HUES64 (cell line): ENCODE measurements at regions not wholly inside any gene's neighbourhood (a gene's known extent, or its start where the extent isn't known, plus 50 kb on each side); places are given as distances from the start of the nearest gene placed in this dataset.
"Not testable (repeated sequence)": the region's sequence is repeated elsewhere in the genome, so short reads cannot be mapped to it uniquely, and the experiment has no call there.

ENCODE experiments used
- H3K27ac ChIP-seq: 2 replicates; pipeline ENCODE4 v1.7.0; 2013; ENCODE audit warnings: low read depth, low read length, inconsistent platforms
- H3K27me3 ChIP-seq: 2 replicates; pipeline ENCODE4 v1.6.1; 2013; ENCODE audit warnings: mild to moderate bottlenecking, low read length; ENCODE audit not compliant: insufficient read depth
- H3K36me3 ChIP-seq: 2 replicates; pipeline ENCODE4 v1.6.1; 2013; ENCODE audit warnings: mild to moderate bottlenecking, low read length; ENCODE audit not compliant: insufficient read depth
- H3K4me1 ChIP-seq: 2 replicates; pipeline ENCODE4 v1.6.1; 2013; ENCODE audit warnings: mild to moderate bottlenecking, low read length, moderate library complexity; ENCODE audit not compliant: insufficient read depth
- H3K4me3 ChIP-seq: 2 replicates; pipeline ENCODE4 v1.5.1; 2013; ENCODE audit warnings: mild to moderate bottlenecking, low read length, moderate library complexity
- H3K9ac ChIP-seq: 2 replicates; pipeline ENCODE4 v1.6.1; 2013; ENCODE audit warnings: mild to moderate bottlenecking, low read depth, low read length
- H3K9me3 ChIP-seq: 2 replicates; pipeline ENCODE4 v1.6.1; 2013; ENCODE audit warnings: low read depth, low read length; ENCODE audit not compliant: insufficient read depth
- WGBS: fragments of 150-250, 120-280 bp; methylation state at CpG from one replicate; pipeline ENCODE4 v1.1.7; 2013; ENCODE audit warnings: missing lambda C conversion rate; 5-methylcytosine and 5-hydroxymethylcytosine counted together

DNA sequence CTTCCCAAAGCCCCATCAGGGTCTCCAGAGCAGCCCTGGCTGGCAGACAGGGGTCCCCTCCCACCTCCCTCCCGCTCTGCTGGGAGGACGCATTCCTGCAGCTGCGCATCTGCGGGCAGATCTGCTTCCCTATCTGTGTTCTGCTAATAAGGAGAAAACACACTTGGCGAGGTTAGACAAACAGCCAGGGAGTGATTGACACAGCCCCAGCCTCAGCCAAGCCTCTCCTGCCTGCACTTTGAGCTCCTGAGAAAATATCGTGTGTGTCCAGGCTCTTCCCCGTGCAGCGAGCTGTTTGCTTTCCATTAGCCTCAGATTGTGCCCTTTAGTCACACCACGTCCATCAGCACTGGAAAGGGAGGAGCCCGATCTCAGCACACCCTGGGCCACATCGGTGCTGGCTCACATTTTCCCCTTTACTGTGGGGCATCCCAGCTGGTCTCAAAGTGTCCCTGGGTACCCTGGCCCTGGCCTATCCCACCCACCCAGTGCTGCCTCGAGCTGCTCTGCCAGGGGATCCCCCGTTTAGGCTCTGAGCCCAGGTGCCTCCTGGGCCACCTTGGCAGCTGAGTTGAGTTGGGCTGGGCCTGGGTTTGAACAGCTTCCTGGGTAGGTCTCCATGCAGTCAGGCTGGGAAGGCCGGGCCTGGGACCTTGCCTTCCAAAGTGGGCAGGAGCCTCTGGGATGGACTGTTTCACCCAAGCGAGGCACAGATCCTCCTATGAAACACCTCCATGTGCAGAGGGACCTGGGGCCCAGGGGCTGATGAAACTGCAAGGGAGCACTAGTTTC lies 61.1 kb downstream of the BARX1 start:
- 92% methylated on average over 15 of the region's 15 CpGs for WGBS
- H3K9me3 ChIP-seq = peaks cover 15% of the 10 kb centered on the region; the same call in 1 of the 2 replicates
- H3K9ac ChIP-seq = no peak overlapping the region
- H3K4me3 ChIP-seq = no peak overlapping the region
- H3K4me1 ChIP-seq = no peaks in the 10 kb centered on the region
- H3K27me3 ChIP-seq = no peaks in the 10 kb centered on the region
- no peak overlapping the region for H3K27ac ChIP-seq
- no peaks in the 10 kb centered on the region for H3K36me3 ChIP-seq

DNA sequence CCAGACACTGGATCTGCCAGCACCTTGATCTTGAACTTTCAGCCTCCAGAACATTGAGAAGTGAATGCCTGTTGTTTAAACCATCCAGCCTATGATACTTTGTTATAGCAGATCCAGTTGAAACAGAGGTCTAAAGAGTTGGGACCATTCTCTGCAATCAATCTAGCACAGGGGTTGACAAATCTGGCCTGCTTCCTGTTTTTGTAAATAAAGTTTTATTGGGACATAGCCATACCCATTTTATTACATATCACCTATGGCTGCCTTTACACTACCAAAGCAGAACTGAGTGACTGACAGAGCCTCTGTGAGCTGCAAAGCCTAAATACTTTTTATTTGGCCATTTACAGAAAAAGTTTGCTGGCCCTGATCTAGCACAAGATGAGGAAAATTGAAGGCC lies 62.0 kb downstream of the BARX1 start:
- no peak overlapping the region for H3K4me3 ChIP-seq
- no peaks in the 10 kb centered on the region for H3K27me3 ChIP-seq
- no peak overlapping the region for H3K9ac ChIP-seq
- H3K9me3 ChIP-seq = peaks cover 15% of the 10 kb centered on the region; the same call in 1 of the 2 replicates
- H3K4me1 ChIP-seq = no peaks in the 10 kb centered on the region
- no peaks in the 10 kb centered on the region for H3K36me3 ChIP-seq
- H3K27ac ChIP-seq = no peak overlapping the region

DNA sequence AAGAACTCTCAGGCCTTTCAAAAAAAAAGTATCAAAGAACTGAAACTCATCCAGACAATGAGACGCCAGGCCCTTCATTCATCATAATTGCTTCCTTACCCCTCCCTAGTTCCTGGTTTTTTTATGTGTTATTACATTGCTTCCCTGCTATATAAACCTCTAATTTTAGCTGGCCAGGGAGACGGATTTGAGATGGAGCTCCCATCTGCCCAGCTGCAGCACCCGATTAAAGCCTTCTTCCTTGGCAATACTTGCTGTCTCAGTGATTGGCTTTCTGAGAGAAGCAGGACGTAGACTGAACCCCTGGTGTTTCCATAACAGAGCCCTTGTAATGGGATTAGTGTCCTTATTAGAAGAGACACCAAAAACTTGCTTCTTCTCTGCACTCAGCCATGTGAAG lies 62.4 kb downstream of the BARX1 start:
- Histone ChIP-seq H3K9me3 (peaks cover 15% of the 10 kb centered on the region; the same call in 1 of the 2 replicates), H3K4me3 (no peak overlapping the region), H3K27ac (no peak overlapping the region), H3K4me1 (no peaks in the 10 kb centered on the region), H3K27me3 (no peaks in the 10 kb centered on the region), H3K9ac (no peak overlapping the region), H3K36me3 (no peaks in the 10 kb centered on the region)
- WGBS = 68% methylated on average over 4 of the region's 4 CpGs

DNA sequence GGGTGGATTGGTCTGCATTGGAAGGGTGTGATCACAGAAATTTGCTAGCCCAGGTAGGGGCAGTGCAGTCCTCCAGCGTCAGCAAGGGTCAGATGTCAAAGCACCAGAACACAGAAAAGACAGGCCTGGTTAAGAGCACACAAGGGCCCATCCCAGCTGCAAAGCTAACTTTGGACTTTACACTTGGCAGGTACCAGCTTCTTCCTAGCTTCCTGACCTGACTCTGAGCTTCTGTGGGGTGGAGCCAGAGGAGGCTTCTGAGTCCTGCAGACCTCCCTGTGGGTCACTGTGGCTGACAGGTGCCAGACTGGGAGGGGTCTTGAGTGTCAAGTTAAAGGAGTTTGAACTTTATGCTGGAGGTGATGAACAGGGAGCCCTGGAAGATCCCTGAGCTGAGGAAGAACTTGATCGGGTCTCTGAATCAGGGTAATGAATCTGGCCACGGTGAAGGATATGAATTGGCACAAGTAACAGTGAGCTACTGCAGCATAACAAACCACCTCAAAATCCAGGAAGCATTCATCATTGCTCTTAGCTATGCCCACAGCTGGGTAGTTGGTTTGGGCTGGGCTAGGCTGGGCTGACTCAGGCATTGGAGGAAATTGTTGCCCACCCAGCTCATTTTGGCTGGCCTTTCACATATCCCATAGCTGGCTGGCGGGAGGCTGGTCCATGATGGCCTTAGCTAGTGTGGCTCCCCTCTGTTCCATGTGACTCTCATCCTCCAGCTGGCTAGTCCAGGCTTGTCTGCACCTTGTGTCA lies 63.4 kb downstream of the BARX1 start:
- WGBS = 93% methylated on average over 4 of the region's 4 CpGs
- H3K27ac ChIP-seq = no peak overlapping the region
- H3K36me3 ChIP-seq = no peaks in the 10 kb centered on the region
- no peaks in the 10 kb centered on the region for H3K27me3 ChIP-seq
- no peaks in the 10 kb centered on the region for H3K4me1 ChIP-seq
- no peak overlapping the region for H3K4me3 ChIP-seq
- peaks cover 15% of the 10 kb centered on the region; the same call in 1 of the 2 replicates for H3K9me3 ChIP-seq
- H3K9ac ChIP-seq = no peak overlapping the region

DNA sequence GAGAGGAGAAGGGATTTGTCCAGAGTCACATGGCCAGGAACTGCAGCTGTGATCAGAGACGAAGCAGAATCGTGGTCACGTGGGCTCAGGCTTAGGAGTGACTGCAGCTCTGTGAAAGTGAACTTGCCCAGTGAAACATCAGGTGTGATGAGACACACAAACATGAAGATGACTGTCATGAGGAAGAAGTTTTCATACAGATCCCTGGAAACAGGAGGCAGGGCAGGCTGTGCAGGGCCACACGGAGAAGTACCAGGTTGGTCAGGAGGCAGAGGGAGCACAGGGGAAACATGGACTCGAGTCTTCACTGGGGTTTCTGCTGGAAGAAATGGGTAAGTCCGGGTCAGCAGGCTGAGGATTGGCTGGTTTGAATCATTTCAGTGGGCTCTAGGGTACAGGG lies 64.1 kb downstream of the BARX1 start:
- Histone ChIP-seq H3K9me3 (peaks cover 15% of the 10 kb centered on the region; the same call in 1 of the 2 replicates), H3K4me1 (no peaks in the 10 kb centered on the region), H3K27ac (no peak overlapping the region), H3K9ac (no peak overlapping the region), H3K4me3 (no peak overlapping the region), H3K36me3 (no peaks in the 10 kb centered on the region), H3K27me3 (no peaks in the 10 kb centered on the region)
- 90% methylated on average over 6 of the region's 6 CpGs for WGBS

DNA sequence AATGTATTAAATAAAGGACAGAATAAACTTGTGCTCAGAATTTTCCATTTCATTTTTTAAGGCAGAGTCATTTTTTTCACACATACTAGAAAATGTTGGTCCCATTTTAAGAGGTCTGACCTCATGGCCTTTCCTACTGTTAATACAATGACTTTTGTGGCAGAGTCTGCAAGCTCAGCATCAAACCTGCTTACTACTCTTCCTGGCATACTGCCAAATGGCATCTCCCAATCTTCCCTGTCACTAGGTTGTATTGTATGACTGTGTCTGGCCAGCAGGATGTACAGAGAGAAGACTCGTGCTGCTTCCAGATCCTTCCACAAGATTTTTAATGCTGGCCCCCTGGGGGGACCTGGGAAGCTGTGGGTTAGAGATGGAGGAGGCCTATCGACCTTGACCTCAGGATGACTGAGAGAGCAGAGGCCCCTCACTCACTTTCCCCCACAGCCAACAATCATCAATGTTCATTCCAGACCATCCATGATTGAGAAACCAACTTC lies 64.7 kb downstream of the BARX1 start:
- Histone ChIP-seq H3K9ac (no peak overlapping the region), H3K9me3 (peaks cover 15% of the 10 kb centered on the region; the same call in 1 of the 2 replicates), H3K27ac (no peak overlapping the region), H3K4me3 (no peak overlapping the region), H3K36me3 (no peaks in the 10 kb centered on the region), H3K27me3 (no peaks in the 10 kb centered on the region), H3K4me1 (no peaks in the 10 kb centered on the region)
- WGBS = 91% methylated on average over 1 of the region's 2 CpGs

DNA sequence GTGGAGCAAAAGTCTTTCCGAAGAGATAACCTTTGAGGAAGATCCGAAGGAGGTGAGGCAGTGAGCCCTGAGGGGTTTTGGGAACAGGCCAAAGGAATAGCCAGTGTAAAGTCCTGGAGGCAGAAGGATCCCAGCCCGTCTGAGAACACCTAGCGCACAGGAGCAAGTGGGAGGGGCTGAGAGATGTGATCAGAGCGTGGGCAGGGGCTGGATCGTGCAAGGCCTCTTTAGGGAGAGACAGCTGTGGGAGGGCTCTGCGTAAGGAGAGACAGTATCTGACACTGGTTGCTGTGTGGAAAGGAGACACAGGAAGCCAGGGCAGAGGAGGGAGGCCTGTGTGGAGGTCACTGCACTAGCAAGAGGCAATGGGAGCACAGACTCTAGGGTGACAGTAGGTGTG lies 68.2 kb downstream of the BARX1 start:
- WGBS = 75% methylated on average over 7 of the region's 7 CpGs
- no peaks in the 10 kb centered on the region for H3K4me1 ChIP-seq
- no peak overlapping the region for H3K4me3 ChIP-seq
- H3K27me3 ChIP-seq = no peaks in the 10 kb centered on the region
- H3K36me3 ChIP-seq = no peaks in the 10 kb centered on the region
- no peak overlapping the region for H3K27ac ChIP-seq
- 0 out of 2 replicates have a peak, but pooled peaks cover under 1% of the 10 kb centered on the region for H3K9me3 ChIP-seq
- no peak overlapping the region for H3K9ac ChIP-seq

DNA sequence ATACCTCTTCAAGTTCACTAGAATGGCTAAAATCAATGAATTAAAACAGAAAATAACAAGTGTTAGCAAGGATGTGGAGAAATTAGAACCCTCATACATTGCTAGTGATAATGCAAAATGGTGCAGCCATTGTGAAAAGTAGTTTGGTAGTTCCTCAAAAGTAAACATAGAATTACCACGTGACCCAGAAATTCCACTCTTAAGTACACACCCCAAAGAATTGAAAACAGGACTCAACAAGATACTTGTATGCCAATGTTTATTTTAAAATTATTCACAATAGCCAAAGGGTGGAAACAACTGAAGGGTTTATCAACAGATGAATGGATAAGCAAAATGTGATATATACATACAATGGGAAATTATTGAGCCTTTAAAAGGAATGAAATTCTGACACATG lies 70.3 kb downstream of the BARX1 start:
- Histone ChIP-seq H3K36me3 (no peaks in the 10 kb centered on the region), H3K27ac (no peak overlapping the region), H3K9me3 (no peaks in the 10 kb centered on the region), H3K4me3 (no peak overlapping the region), H3K4me1 (no peaks in the 10 kb centered on the region), H3K27me3 (no peaks in the 10 kb centered on the region), H3K9ac (no peak overlapping the region)
- WGBS = no CpG with 5 or more reads among the region's 1 CpG

DNA sequence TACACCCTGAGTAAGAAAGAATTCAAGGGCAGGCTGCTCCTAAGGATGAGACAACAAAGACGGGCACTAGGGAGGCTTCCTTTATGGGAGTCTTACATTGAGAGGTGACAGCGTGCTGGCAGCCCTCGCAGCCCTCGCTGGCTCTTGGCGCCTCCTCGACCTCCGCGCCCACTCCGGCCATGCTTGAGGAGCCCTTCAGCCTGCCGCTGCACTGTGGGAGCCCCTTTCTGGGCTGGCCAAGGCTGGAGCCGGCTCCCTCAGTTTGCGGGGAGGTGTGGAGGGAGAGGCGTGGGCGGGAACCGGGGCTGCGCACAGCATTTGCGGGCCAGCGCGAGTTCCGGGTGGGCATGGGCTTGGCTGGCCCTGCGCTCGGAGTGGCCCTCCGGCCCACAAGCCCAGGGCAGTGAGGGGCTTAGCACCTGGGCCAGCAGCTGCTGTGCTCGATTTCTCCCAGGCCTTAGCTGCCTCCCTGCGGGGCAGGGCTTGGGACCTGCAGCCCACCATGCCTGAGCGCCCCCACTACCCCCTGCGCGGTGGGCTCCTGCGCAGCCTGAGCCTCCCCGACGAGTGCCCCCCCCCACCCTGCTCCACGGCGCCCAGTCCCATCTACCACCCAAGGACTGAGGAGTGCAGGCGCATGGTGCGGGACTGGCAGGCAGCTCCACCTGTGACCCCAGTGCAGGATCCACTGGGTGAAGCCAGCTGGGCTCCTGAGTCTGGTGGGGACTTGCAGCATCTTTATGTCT lies 75.3 kb downstream of the BARX1 start:
- not testable (repeated sequence) for H3K4me3 ChIP-seq, H3K36me3 ChIP-seq, H3K4me1 ChIP-seq, H3K9ac ChIP-seq, H3K27me3 ChIP-seq, H3K27ac ChIP-seq
- 82% methylated on average over 35 of the region's 35 CpGs for WGBS
- H3K9me3 ChIP-seq = peaks cover 24% of the 10 kb centered on the region

DNA sequence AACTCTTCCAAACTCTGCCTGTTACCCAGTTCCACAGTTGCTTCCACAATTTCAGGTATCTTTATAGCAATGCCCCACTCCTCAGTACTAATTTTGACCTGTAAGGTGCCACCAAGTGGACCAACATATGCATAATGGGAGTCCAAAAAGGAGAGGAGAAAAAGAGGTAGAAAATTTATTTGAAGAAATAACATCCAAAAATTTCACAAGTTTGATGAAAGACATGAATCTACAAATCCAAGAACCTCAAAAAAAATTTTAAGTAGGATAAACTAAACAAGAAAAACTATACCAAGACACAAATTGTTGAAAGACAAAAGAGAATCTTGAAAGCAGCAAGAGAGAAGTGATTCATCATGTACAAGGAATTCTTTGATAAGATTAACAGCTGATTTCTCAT lies 79.8 kb downstream of the BARX1 start:
- Histone ChIP-seq H3K9me3 (peaks cover 39% of the 10 kb centered on the region), H3K27ac (no peak overlapping the region), H3K27me3 (no peaks in the 10 kb centered on the region), H3K4me1 (no peaks in the 10 kb centered on the region), H3K36me3 (no peaks in the 10 kb centered on the region), H3K9ac (no peak overlapping the region), H3K4me3 (no peak overlapping the region)

DNA sequence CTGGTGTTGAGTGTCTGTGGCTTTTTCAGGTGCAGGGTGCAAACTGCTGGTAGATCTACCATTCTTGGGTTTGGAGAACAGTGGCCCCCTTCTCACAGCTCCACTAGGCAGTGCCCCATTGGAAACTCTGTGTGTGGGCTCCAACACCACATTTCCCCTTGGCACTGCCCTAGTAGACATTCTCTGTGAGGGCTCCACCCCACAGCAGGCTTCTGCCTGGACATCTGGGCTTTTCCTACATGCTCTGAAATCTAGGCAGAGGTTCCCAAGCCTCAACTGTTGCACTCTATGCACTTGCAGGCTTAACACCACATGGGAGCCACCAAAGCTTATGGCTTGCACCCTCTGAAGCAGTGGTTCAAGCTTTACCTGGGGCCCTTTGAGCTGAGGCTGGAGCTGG lies 80.9 kb downstream of the BARX1 start:
- no peak overlapping the region for H3K9ac ChIP-seq
- H3K4me3 ChIP-seq = no peak overlapping the region
- H3K27ac ChIP-seq = no peak overlapping the region
- H3K36me3 ChIP-seq = no peaks in the 10 kb centered on the region
- peaks cover 5% of the 10 kb centered on the region; the same call in 1 of the 2 replicates for H3K4me1 ChIP-seq
- H3K27me3 ChIP-seq = no peaks in the 10 kb centered on the region
- peaks cover 37% of the 10 kb centered on the region for H3K9me3 ChIP-seq
